ENCODE measurements at regions not wholly inside any gene's neighbourhood (a gene's known extent, or its start where the extent isn't known, plus 50 kb on each side); places are given as distances from the start of the nearest gene placed in this dataset.

GRCh38 chr10:108591417-108591816 lies 1331.9 kb downstream of the XPNPEP1 start:
- H3K4me3 ChIP-seq: no peak overlapping the region
- DNase-seq (ENCODE audit: low spot score in 2 of 2): no peak
- H3K36me3 ChIP-seq: no peaks in the 10 kb centered on the region
- no peak for TF ChIP-seq POLR2A (IDR thresholded peaks at IDR 0.05)
- no peak for TF ChIP-seq CTCF (IDR thresholded peaks at IDR 0.05)
- TF ChIP-seq EP300 (IDR thresholded peaks at IDR 0.05): no peak
- no peak overlapping the region for H3K27ac ChIP-seq
- H3K4me1 ChIP-seq: no peaks in the 10 kb centered on the region
- H3K27me3 ChIP-seq: no peaks in the 10 kb centered on the region
- H3K9me3 ChIP-seq: no peaks in the 10 kb centered on the region
- WGBS, 2 donors: 95 to 96% methylated on average over 2 of the region's 2 CpGs

- Histone ChIP-seq H3K27me3 (no peaks in the 10 kb centered on the region), H3K4me1 (no peaks in the 10 kb centered on the region), H3K27ac (no peak overlapping the region), H3K9me3 (no peaks in the 10 kb centered on the region), H3K36me3 (no peaks in the 10 kb centered on the region), H3K4me3 (no peak overlapping the region)
- TF ChIP-seq EP300 (IDR thresholded peaks at IDR 0.05) (no peak), CTCF (IDR thresholded peaks at IDR 0.05) (no peak), POLR2A (IDR thresholded peaks at IDR 0.05) (no peak)
- no peak for DNase-seq (ENCODE audit: low spot score in 2 of 2)
- 91 to 97% methylated on average over 3 of the region's 3 CpGs for WGBS, 2 donors
Measured at GRCh38 chr10:108586424-108586823, 1336.9 kb downstream of the XPNPEP1 start.

- no peaks in the 10 kb centered on the region for H3K36me3 ChIP-seq
- no peaks in the 10 kb centered on the region for H3K27me3 ChIP-seq
- no peaks in the 10 kb centered on the region for H3K4me1 ChIP-seq
- no peaks in the 10 kb centered on the region for H3K9me3 ChIP-seq
- TF ChIP-seq CTCF (IDR thresholded peaks at IDR 0.05): no peak
- no peak for TF ChIP-seq EP300 (IDR thresholded peaks at IDR 0.05)
- TF ChIP-seq POLR2A (IDR thresholded peaks at IDR 0.05): no peak
- 10 to 29% methylated on average over 1 of the region's 1 CpG for WGBS, 2 donors
- no peak overlapping the region for H3K4me3 ChIP-seq
- DNase-seq (ENCODE audit: low spot score in 2 of 2): no peak
- no peak overlapping the region for H3K27ac ChIP-seq
Measured at GRCh38 chr10:108583877-108584276, 1339.4 kb downstream of the XPNPEP1 start.

- Histone ChIP-seq H3K27ac (no peak overlapping the region), H3K4me3 (no peak overlapping the region), H3K4me1 (no peaks in the 10 kb centered on the region), H3K9me3 (no peaks in the 10 kb centered on the region), H3K27me3 (no peaks in the 10 kb centered on the region), H3K36me3 (no peaks in the 10 kb centered on the region)
- no peak for TF ChIP-seq CTCF (IDR thresholded peaks at IDR 0.05)
- TF ChIP-seq POLR2A (IDR thresholded peaks at IDR 0.05): no peak
- no peak for TF ChIP-seq EP300 (IDR thresholded peaks at IDR 0.05)
- 79 to 90% methylated on average over 1 of the region's 1 CpG for WGBS, 2 donors
- no peak for DNase-seq (ENCODE audit: low spot score in 2 of 2)
Measured at GRCh38 chr10:108582888-108583287, 1340.4 kb downstream of the XPNPEP1 start.

- no peak overlapping the region for H3K4me3 ChIP-seq
- no peak for TF ChIP-seq POLR2A (IDR thresholded peaks at IDR 0.05)
- no peak for TF ChIP-seq EP300 (IDR thresholded peaks at IDR 0.05)
- no peak for TF ChIP-seq CTCF (IDR thresholded peaks at IDR 0.05)
- WGBS, 2 donors: 54 to 56% methylated on average over 3 of the region's 3 CpGs
Measured at GRCh38 chr10:108582387-108582786, 1340.9 kb downstream of the XPNPEP1 start.

More at GRCh38 chr10:108582387-108582786, 1340.9 kb downstream of the XPNPEP1 start:
- Histone ChIP-seq H3K4me1 (no peaks in the 10 kb centered on the region), H3K36me3 (no peaks in the 10 kb centered on the region), H3K27ac (no peak overlapping the region), H3K9me3 (no peaks in the 10 kb centered on the region), H3K27me3 (no peaks in the 10 kb centered on the region)
- no peak for DNase-seq (ENCODE audit: low spot score in 2 of 2)

Data from tibial nerve (tissue), 4 donors.